GM12892 (cell line): ENCODE measurements at regions not wholly inside any gene's neighbourhood (a gene's known extent, or its start where the extent isn't known, plus 50 kb on each side); places are given as distances from the start of the nearest gene placed in this dataset.

Source experiments
- POLR2A ChIP-seq: IDR thresholded peaks from 2 replicates; pipeline ENCODE4 v1.6.1; 2011; ENCODE audit warnings: low read depth, low read length, control low read depth
- POLR2AphosphoS5 ChIP-seq: IDR thresholded peaks from 2 replicates; pipeline ENCODE4 v1.6.1; 2011; ENCODE audit warnings: low read depth, low read length, control low read depth
- TAF1 ChIP-seq: IDR thresholded peaks from 2 replicates; pipeline ENCODE4 v1.6.1; 2011; ENCODE audit warnings: low read depth, mild to moderate bottlenecking, control low read depth, low read length, borderline replicate concordance

GRCh38 chr19:30223866-30224688 lies 148.1 kb upstream of the ZNF536 start:
- TF ChIP-seq POLR2A, result no peak
- TF ChIP-seq TAF1, result no peak
- no peak for TF ChIP-seq POLR2AphosphoS5
